ENCODE measurements at regions not wholly inside any gene's neighbourhood (a gene's known extent, or its start where the extent isn't known, plus 50 kb on each side); places are given as distances from the start of the nearest gene placed in this dataset.

- Histone ChIP-seq H3K36me3 (no peaks in the 10 kb centered on the region), H3K4me3 (no peak overlapping the region), H3K27me3 (peaks cover 0 to 8% (median 0%) of the 10 kb centered on the region in 3 donors), H3K9me3 (no peaks in the 10 kb centered on the region), H3K4me1 (no peaks in the 10 kb centered on the region), H3K27ac (no peak overlapping the region)
- no peak for DNase-seq
- intact Hi-C loops (cut with DNase I): no loop called here
- TF ChIP-seq EP300 (IDR thresholded peaks at IDR 0.05) (no peak), POLR2AphosphoS5 (IDR thresholded peaks at IDR 0.05) (no peak), POLR2A (IDR thresholded peaks at IDR 0.05) (no peak)
- TF ChIP-seq, protein P1, sequence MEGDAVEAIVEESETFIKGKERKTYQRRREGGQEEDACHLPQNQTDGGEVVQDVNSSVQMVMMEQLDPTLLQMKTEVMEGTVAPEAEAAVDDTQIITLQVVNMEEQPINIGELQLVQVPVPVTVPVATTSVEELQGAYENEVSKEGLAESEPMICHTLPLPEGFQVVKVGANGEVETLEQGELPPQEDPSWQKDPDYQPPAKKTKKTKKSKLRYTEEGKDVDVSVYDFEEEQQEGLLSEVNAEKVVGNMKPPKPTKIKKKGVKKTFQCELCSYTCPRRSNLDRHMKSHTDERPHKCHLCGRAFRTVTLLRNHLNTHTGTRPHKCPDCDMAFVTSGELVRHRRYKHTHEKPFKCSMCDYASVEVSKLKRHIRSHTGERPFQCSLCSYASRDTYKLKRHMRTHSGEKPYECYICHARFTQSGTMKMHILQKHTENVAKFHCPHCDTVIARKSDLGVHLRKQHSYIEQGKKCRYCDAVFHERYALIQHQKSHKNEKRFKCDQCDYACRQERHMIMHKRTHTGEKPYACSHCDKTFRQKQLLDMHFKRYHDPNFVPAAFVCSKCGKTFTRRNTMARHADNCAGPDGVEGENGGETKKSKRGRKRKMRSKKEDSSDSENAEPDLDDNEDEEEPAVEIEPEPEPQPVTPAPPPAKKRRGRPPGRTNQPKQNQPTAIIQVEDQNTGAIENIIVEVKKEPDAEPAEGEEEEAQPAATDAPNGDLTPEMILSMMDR (IDR thresholded peaks at IDR 0.05): no peak
- WGBS, 2 donors: 81 to 85% methylated on average over 4 of the region's 4 CpGs
Observed at GRCh38 chr22:22741843-22742242, 97.4 kb downstream of the GGTLC2 start.

- 81 to 92% methylated on average over 2 of the region's 2 CpGs for WGBS, 2 donors
- intact Hi-C loops (cut with DNase I): no loop called here
- Histone ChIP-seq H3K27ac (no peak overlapping the region), H3K27me3 (peaks cover 0 to 8% (median 0%) of the 10 kb centered on the region in 3 donors), H3K36me3 (no peaks in the 10 kb centered on the region), H3K9me3 (no peaks in the 10 kb centered on the region), H3K4me3 (no peak overlapping the region), H3K4me1 (no peaks in the 10 kb centered on the region)
- TF ChIP-seq EP300 (IDR thresholded peaks at IDR 0.05) (no peak), POLR2AphosphoS5 (IDR thresholded peaks at IDR 0.05) (no peak), POLR2A (IDR thresholded peaks at IDR 0.05) (no peak)
- TF ChIP-seq, protein P1 (IDR thresholded peaks at IDR 0.05): no peak
- no peak for DNase-seq
Observed at GRCh38 chr22:22742641-22743040, 98.2 kb downstream of the GGTLC2 start.

DNA sequence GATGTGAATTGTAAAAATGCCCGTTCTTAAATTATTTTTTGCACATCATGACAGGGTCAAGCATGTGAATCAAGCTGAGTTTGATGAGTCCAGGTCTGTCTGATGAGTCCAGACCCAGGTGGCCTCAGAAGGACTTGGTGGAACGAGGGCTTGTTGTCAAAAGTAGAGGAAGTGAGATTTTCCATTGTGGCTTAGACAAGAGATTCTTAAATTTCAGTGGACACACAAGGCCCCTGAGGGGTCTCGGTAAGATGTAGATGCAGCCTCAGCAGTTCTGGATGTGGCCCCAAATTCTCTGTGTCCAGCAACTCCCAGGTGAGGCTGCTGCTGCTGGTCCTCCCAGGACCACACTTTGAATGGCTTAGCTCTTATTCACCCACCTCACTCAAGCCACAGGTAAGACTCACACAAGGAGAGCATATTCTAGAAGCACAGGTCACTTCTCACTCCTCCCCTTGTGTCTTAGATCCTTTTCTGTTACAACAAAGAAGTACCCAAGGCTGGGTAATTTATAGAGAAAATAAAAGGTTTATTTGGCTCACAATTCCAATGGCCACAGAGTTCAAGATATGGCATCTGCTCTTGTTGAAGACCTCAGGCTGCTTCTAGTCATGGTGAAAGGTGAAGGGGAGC, 98.8 kb downstream of the GGTLC2 start:
- no peak for TF ChIP-seq POLR2AphosphoS5 (IDR thresholded peaks at IDR 0.05)
- TF ChIP-seq, protein P1 (IDR thresholded peaks at IDR 0.05): no peak
- no peak for TF ChIP-seq POLR2A (IDR thresholded peaks at IDR 0.05)
- no peak for TF ChIP-seq EP300 (IDR thresholded peaks at IDR 0.05)
- no peak overlapping the region for H3K27ac ChIP-seq
- WGBS, 2 donors: 57 to 72% methylated on average over 3 of the region's 3 CpGs
- intact Hi-C loops (cut with DNase I): no loop called here
- peaks cover 0 to 8% (median 0%) of the 10 kb centered on the region in 3 donors for H3K27me3 ChIP-seq
- H3K9me3 ChIP-seq: no peaks in the 10 kb centered on the region
- no peak overlapping the region for H3K4me3 ChIP-seq
- no peak for DNase-seq
- H3K4me1 ChIP-seq: no peaks in the 10 kb centered on the region
- H3K36me3 ChIP-seq: no peaks in the 10 kb centered on the region

DNA sequence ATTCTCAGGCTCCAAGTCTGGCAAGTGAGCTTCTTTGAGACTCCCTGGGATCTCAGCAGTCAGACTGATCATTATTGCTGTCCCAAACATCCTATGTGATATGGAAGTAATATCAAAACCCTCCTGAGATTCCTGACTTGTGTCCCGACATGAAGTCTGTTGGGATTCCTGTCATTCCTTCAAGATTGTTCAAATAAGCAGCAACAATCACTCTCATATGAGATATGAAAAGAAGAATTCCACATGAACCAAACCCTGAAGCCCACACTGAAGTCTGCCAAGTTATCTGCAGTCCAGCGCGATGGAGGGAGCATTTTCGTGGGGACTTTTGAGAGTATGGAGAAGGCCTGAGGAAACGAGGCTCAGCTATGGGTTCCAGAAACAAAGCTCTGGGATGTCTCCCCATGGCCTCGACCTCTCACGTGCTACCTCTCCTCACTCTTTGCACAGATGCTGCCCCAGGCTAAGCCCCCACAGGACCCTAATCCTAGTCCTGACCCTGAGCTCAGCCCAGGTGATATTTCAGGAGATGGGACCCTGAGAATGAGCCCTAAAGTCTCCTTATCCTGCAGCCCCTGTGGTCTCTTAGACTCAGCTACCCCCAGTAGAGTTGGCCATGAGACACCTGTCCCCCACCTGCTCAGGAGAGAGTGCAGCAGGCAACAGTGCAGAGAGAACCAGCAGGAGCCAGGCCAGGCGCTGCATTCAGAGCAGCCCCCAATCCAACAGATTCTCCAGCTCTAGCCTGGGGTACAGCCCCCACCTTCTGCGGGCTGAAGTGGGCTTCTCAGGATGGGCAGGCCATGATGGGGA, 100.2 kb downstream of the GGTLC2 start:
- no peaks in the 10 kb centered on the region for H3K36me3 ChIP-seq
- WGBS, 2 donors: 80 to 86% methylated on average over 9 of the region's 9 CpGs
- H3K4me1 ChIP-seq: no peaks in the 10 kb centered on the region
- TF ChIP-seq, protein P1 (IDR thresholded peaks at IDR 0.05): no peak
- TF ChIP-seq POLR2A (IDR thresholded peaks at IDR 0.05) (no peak), POLR2AphosphoS5 (IDR thresholded peaks at IDR 0.05) (no peak), EP300 (IDR thresholded peaks at IDR 0.05) (no peak)
- no peak overlapping the region for H3K4me3 ChIP-seq
- H3K27me3 ChIP-seq: peaks cover 0 to 8% (median 0%) of the 10 kb centered on the region in 3 donors
- no peaks in the 10 kb centered on the region for H3K9me3 ChIP-seq
- intact Hi-C loops (cut with DNase I): no loop called here
- no peak for DNase-seq
- H3K27ac ChIP-seq: no peak overlapping the region

All from sigmoid colon (tissue), 6 donors.